Stomach (tissue), 4 donors: ENCODE measurements at regions not wholly inside any gene's neighbourhood (a gene's known extent, or its start where the extent isn't known, plus 50 kb on each side); places are given as distances from the start of the nearest gene placed in this dataset.

Source experiments
- CTCF ChIP-seq, 7 experiments: fragments of 450-650 bp in 4 of 7; fragments of 200-600 bp in 3 of 7; sonication (generic) in 3 of 7; IDR thresholded peaks; one replicate each; pipeline ENCODE4 v1.5.1; 2016 to 2019; ENCODE audit warnings: antibody characterized with exemption in 7 of 7, control low read depth in 2 of 7, mild to moderate bottlenecking in 1 of 7
- EP300 ChIP-seq: sonication (generic); formaldehyde crosslinking; IDR thresholded peaks from one replicate; pipeline ENCODE4 v1.6.1; 2017; ENCODE audit warnings: antibody characterized with exemption
- POLR2A ChIP-seq, 4 donors: fragments of 450-650 bp; IDR thresholded peaks; one replicate each; pipeline ENCODE4 v1.6.1; 2016; ENCODE audit warnings: antibody characterized with exemption in 4 of 4, control low read depth in 2 of 4, mild to moderate bottlenecking in 1 of 4, moderate library complexity in 1 of 4
- POLR2AphosphoS5 ChIP-seq, 3 donors: sonication (generic); formaldehyde crosslinking; IDR thresholded peaks; one replicate each; pipeline ENCODE4 v1.6.1; 2016; ENCODE audit warnings: antibody characterized with exemption in 3 of 3

GRCh38 chr9:82168585-82168984, 180.0 kb downstream of the SPATA31D1 start:
- TF ChIP-seq POLR2AphosphoS5 (IDR thresholded peaks at IDR 0.05) (no peak), CTCF (IDR thresholded peaks at IDR 0.05) (no peak), POLR2A (IDR thresholded peaks at IDR 0.05) (no peak), EP300 (no peak)
